GM19324 (cell line): ENCODE measurements at regions not wholly inside any gene's neighbourhood (a gene's known extent, or its start where the extent isn't known, plus 50 kb on each side); places are given as distances from the start of the nearest gene placed in this dataset.

Source experiments
- ATAC-seq: cut with Tn5 transposase; IDR thresholded peaks from one replicate; pipeline ENCODE4 v1.9.1; 2021; ENCODE audit warnings: mild to moderate bottlenecking, moderate library complexity; ENCODE audit not compliant: unreplicated experiment, low FRiP score

- ATAC-seq, result no peak
Observed at GRCh38 chr11:121757480-121758125, 304.8 kb upstream of the SORL1-AS1 start.

GRCh38 chr11:121755906-121756305 is 303.1 kb upstream of the SORL1-AS1 start:
- no peak for ATAC-seq

- no peak for ATAC-seq
Observed at GRCh38 chr11:121755191-121755590, 302.4 kb upstream of the SORL1-AS1 start.

- no peak for ATAC-seq
Observed at GRCh38 chr11:121754598-121754997, 301.8 kb upstream of the SORL1-AS1 start.

GRCh38 chr11:121749691-121750090 is 296.9 kb upstream of the SORL1-AS1 start:
- ATAC-seq, result no peak

GRCh38 chr11:121748068-121748467 is 295.3 kb upstream of the SORL1-AS1 start:
- no peak for ATAC-seq

GRCh38 chr11:121743285-121743684 is 290.5 kb upstream of the SORL1-AS1 start:
- no peak for ATAC-seq

GRCh38 chr11:121741761-121742361 is 289.1 kb upstream of the SORL1-AS1 start:
- ATAC-seq, result no peak

- no peak for ATAC-seq
Observed at GRCh38 chr11:121741351-121741760, 288.6 kb upstream of the SORL1-AS1 start.

GRCh38 chr11:121740902-121741301 is 288.1 kb upstream of the SORL1-AS1 start:
- no peak for ATAC-seq

GRCh38 chr11:121733858-121734257 is 281.1 kb upstream of the SORL1-AS1 start:
- no peak for ATAC-seq

- ATAC-seq, result no peak
Observed at GRCh38 chr11:121727942-121728341, 275.2 kb upstream of the SORL1-AS1 start.

- ATAC-seq, result no peak
Observed at GRCh38 chr11:121723246-121723741, 270.5 kb upstream of the SORL1-AS1 start.

GRCh38 chr11:121722431-121723245 is 269.9 kb upstream of the SORL1-AS1 start:
- ATAC-seq, result no peak

- no peak for ATAC-seq
Observed at GRCh38 chr11:121721961-121722360, 269.2 kb upstream of the SORL1-AS1 start.

GRCh38 chr11:121721448-121721847 is 268.7 kb upstream of the SORL1-AS1 start:
- ATAC-seq, result no peak

GRCh38 chr11:121717296-121717695 is 264.5 kb upstream of the SORL1-AS1 start:
- ATAC-seq, result no peak

- no peak for ATAC-seq
Observed at GRCh38 chr11:121716060-121716459, 263.3 kb upstream of the SORL1-AS1 start.

- ATAC-seq, result no peak
Observed at GRCh38 chr11:121715405-121715804, 262.6 kb upstream of the SORL1-AS1 start.

GRCh38 chr11:121714351-121714750 is 261.6 kb upstream of the SORL1-AS1 start:
- no peak for ATAC-seq

- no peak for ATAC-seq
Observed at GRCh38 chr11:121711939-121712338, 259.2 kb upstream of the SORL1-AS1 start.
